ENCODE measurements at regions not wholly inside any gene's neighbourhood (a gene's known extent, or its start where the extent isn't known, plus 50 kb on each side); places are given as distances from the start of the nearest gene placed in this dataset.
"Not testable (repeated sequence)": the region's sequence is repeated elsewhere in the genome, so short reads cannot be mapped to it uniquely, and the experiment has no call there.

DNA sequence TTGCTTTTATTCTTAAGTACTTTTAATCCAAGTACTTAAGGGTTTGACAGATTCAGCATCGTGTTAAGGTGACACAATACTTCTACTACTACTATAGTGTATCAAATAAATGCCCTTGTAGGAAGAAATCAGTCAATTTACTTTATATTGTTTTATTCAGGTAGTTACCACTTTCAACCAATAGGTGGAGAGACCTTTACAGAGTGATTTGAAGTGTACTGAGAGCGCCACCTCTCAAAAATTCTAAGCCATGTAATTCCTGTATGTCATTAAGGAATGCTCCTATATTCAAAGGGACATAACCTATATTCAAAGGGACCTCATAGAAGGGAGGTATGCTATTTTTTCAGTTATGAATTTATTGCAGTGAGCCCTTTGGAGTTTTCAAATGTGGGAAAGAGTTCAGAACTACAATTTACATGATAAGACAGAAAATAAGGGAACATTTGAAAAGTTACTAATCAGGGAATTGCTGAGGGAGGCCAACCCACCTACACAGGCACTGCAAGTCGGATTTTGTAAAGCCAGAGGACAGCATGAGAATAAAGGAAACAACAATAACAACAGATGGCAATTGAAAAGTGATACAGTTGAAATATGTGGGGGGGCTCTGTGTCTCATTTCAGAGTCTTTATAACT, 955.6 kb downstream of the TBC1D32 start:
- no peak for DNase-seq
- Histone ChIP-seq H3K27ac (no peak overlapping the region), H3K9me3 (no peaks in the 10 kb centered on the region), H3K4me1 (no peaks in the 10 kb centered on the region), H3K27me3 (no peaks in the 10 kb centered on the region), H3K4me3 (no peak overlapping the region), H3K9ac (ENCODE audit: low read depth in 2 of 2, low read length in 2 of 2) (no peak overlapping the region), H3K36me3 (no peaks in the 10 kb centered on the region)
- intact Hi-C loops (cut with DNase I): no loop called here
- TF ChIP-seq, protein P1, sequence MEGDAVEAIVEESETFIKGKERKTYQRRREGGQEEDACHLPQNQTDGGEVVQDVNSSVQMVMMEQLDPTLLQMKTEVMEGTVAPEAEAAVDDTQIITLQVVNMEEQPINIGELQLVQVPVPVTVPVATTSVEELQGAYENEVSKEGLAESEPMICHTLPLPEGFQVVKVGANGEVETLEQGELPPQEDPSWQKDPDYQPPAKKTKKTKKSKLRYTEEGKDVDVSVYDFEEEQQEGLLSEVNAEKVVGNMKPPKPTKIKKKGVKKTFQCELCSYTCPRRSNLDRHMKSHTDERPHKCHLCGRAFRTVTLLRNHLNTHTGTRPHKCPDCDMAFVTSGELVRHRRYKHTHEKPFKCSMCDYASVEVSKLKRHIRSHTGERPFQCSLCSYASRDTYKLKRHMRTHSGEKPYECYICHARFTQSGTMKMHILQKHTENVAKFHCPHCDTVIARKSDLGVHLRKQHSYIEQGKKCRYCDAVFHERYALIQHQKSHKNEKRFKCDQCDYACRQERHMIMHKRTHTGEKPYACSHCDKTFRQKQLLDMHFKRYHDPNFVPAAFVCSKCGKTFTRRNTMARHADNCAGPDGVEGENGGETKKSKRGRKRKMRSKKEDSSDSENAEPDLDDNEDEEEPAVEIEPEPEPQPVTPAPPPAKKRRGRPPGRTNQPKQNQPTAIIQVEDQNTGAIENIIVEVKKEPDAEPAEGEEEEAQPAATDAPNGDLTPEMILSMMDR (IDR thresholded peaks at IDR 0.05): peak; percentile 43

DNA sequence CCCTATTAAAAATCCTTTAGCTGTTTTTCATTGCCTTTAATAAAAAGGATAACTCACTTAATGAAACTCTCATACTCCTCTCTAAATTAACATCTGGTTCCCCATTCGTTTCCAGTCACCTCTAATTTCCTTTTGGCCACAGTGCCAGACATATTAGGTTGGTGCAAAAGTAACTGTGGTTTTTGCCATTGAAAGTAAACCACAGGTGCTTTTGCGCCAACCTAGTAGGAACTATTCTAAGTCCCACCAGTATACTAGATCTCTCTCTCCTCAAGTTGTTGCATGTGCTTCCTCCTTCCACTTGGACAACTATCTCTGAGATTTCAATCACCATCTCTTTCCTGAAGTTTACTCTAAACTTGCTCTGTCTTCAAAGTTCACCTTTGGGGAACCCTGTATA, 961.1 kb downstream of the TBC1D32 start:
- Histone ChIP-seq H3K27me3 (no peaks in the 10 kb centered on the region), H3K36me3 (no peaks in the 10 kb centered on the region), H3K4me1 (no peaks in the 10 kb centered on the region), H3K27ac (no peak overlapping the region), H3K9me3 (no peaks in the 10 kb centered on the region), H3K9ac (ENCODE audit: low read depth in 2 of 2, low read length in 2 of 2) (no peak overlapping the region), H3K4me3 (no peak overlapping the region)
- TF ChIP-seq, protein P1 (IDR thresholded peaks at IDR 0.05): no peak
- DNase-seq: no peak
- intact Hi-C loops (cut with DNase I): no loop called here

DNA sequence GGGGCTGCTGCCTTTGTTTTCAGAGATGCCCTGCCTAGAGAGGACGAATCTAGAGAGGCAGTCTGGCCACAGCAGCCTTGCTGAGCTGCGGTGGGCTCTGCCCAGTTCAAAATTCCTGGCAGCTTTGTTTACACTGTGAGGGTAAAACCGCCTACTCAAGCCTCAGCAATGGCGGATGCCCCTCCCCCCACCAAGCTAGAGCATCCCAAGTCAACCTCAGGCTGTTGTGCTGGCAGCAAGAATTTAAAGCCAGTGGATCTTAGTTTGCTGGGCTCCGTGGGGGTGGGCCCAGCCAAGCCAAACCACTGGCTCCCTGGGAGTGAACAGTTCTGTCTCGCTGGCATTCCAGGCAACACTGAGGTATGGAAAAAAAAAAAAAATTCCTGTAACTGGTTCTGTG, 970.9 kb downstream of the TBC1D32 start:
- intact Hi-C loops (cut with DNase I): no loop called here
- H3K27ac ChIP-seq: no peak overlapping the region
- no peaks in the 10 kb centered on the region for H3K9me3 ChIP-seq
- no peaks in the 10 kb centered on the region for H3K4me1 ChIP-seq
- no peak for DNase-seq
- H3K9ac ChIP-seq (ENCODE audit: low read depth in 2 of 2, low read length in 2 of 2): no peak overlapping the region
- no peaks in the 10 kb centered on the region for H3K27me3 ChIP-seq
- no peak overlapping the region for H3K4me3 ChIP-seq
- H3K36me3 ChIP-seq: no peaks in the 10 kb centered on the region
- TF ChIP-seq, protein P1 (IDR thresholded peaks at IDR 0.05): no peak

DNA sequence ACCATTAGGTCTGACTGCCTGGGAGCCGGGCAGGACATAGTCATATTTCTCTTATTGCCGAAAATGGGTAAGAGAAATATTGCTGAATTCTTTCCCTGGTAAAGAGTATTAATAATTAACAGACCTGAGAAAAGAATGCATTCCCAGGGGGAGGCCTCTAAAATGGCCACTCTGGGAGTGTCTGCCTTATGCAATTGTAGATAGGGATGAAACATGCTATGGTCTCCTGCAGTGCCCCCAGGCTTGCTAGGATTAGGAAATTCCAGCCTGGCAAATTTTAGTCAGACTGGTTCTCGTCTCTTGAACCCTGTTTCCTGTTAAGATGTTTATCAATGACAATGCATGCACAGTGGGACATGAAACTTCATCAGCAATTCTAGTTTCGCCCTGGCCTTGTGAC, 975.7 kb downstream of the TBC1D32 start:
- H3K4me3 ChIP-seq; H3K27me3 ChIP-seq; H3K9ac ChIP-seq (ENCODE audit: low read depth in 2 of 2, low read length in 2 of 2); DNase-seq; H3K9me3 ChIP-seq; H3K36me3 ChIP-seq; H3K27ac ChIP-seq; intact Hi-C loops (cut with DNase I); H3K4me1 ChIP-seq: not testable (repeated sequence)

DNA sequence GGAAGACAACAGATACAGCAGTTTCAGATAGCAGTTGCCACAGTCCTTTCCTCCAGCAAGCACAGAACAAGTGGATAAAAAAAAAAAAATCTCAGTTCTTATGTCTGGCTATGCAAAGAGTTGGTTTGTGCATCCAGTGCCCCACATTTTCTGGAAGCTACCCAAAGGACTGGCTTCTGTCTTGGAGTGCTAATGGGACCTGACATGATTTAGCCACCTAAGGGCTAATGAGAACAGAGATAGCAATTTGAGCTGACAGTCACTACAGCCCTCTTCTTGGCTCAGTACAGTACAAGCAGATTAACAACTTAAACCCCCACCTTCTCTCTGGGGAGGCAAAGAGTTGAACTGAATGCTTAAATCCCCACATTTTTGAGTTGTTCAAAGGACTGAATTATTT, 976.8 kb downstream of the TBC1D32 start:
- intact Hi-C loops (cut with DNase I): no loop called here

DNA sequence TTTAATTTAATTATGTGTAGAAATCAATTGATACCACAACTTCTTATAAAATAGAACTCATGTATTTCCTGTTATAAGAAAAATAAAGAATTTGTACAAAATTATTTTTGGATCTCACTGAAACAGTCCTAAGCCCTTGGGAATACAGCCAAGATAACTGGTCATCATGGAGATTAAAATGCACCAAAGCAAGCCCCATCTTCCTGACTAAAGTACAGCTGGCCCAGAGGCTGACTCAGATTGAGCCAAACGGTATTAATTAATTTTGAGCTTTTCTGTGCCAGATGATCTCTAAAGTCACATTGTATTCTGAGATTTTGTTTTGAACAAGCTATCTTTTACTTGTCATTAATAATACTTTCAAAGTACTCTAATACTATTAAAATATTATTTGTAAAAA, 978.5 kb downstream of the TBC1D32 start:
- no peaks in the 10 kb centered on the region for H3K9me3 ChIP-seq
- H3K9ac ChIP-seq (ENCODE audit: low read depth in 2 of 2, low read length in 2 of 2): no peak overlapping the region
- H3K4me1 ChIP-seq: no peaks in the 10 kb centered on the region
- H3K27me3 ChIP-seq: no peaks in the 10 kb centered on the region
- no peak for DNase-seq
- H3K36me3 ChIP-seq: no peaks in the 10 kb centered on the region
- intact Hi-C loops (cut with DNase I): no loop called here
- H3K4me3 ChIP-seq: no peak overlapping the region
- TF ChIP-seq, protein P1 (IDR thresholded peaks at IDR 0.05): no peak
- H3K27ac ChIP-seq: no peak overlapping the region

More for the DNA sequence above, 976.8 kb downstream of the TBC1D32 start:
- H3K27me3 ChIP-seq: no peaks in the 10 kb centered on the region
- H3K36me3 ChIP-seq: no peaks in the 10 kb centered on the region
- no peaks in the 10 kb centered on the region for H3K9me3 ChIP-seq
- no peak for DNase-seq
- H3K4me1 ChIP-seq: no peaks in the 10 kb centered on the region
- TF ChIP-seq, protein P1 (IDR thresholded peaks at IDR 0.05): no peak
- H3K4me3 ChIP-seq: no peak overlapping the region
- H3K9ac ChIP-seq (ENCODE audit: low read depth in 2 of 2, low read length in 2 of 2): no peak overlapping the region
- no peak overlapping the region for H3K27ac ChIP-seq

Measured in colonic mucosa (tissue), 4 donors.